WI38 (cell line): ENCODE measurements at regions not wholly inside any gene's neighbourhood (a gene's known extent, or its start where the extent isn't known, plus 50 kb on each side); places are given as distances from the start of the nearest gene placed in this dataset.

Experiments used
- H3K4me3 ChIP-seq: 2 replicates; pipeline ENCODE4 v1.5.1; 2011; ENCODE audit warnings: low read depth, mild to moderate bottlenecking, control low read depth, low read length
- TF ChIP-seq, protein P1 (sequence below): IDR thresholded peaks from 2 replicates; pipeline ENCODE4 v1.5.1; 2012; ENCODE audit warnings: low read depth, mild to moderate bottlenecking, control low read depth, low read length

DNA sequence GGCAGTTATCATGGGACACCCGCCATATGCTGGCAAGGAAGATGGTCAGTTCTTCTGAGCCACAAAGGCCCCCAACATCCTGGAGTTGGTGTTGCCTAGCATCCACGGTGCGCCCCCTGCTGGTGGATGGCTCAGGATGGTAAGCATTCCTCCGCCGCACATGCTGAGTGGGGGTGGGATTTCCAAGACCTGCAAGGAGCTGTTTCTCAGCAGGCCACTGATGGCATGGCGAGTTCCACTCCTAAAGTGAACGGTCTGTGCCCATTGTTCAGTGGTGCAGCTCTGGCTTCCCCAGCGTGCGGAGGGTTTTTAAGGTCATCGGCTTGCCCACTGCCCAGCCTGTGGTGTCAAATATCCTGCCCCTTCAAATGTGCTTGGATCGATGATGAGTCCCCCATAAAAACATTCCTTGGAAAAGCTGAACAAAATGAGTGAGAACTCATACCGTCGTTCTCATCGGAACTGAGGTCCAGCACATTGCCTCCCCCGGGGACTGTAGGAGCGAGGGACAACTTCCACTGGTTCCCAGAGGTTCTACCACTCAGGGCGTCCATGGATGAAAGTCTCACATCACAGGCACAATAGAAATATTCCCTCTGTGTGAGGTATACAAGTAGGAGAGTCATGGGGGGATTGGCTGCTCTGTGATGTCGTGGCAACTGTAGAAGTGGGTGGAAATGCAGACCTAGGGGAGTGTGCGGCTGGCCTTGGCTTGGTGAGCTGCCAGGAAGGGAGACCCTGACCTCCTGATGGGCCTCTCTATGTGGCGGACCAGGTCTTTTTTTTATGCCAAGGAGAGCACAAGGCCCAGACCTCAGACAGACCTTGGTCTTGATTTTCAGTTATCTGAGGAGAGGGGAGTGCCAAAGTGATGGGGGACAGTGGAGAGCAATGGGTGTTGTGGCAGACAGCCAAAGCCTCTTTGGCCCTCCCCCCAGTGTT lies 102.0 kb downstream of the SNRPN start:
- TF ChIP-seq, protein P1, sequence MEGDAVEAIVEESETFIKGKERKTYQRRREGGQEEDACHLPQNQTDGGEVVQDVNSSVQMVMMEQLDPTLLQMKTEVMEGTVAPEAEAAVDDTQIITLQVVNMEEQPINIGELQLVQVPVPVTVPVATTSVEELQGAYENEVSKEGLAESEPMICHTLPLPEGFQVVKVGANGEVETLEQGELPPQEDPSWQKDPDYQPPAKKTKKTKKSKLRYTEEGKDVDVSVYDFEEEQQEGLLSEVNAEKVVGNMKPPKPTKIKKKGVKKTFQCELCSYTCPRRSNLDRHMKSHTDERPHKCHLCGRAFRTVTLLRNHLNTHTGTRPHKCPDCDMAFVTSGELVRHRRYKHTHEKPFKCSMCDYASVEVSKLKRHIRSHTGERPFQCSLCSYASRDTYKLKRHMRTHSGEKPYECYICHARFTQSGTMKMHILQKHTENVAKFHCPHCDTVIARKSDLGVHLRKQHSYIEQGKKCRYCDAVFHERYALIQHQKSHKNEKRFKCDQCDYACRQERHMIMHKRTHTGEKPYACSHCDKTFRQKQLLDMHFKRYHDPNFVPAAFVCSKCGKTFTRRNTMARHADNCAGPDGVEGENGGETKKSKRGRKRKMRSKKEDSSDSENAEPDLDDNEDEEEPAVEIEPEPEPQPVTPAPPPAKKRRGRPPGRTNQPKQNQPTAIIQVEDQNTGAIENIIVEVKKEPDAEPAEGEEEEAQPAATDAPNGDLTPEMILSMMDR = no peak
- no peak overlapping the region for H3K4me3 ChIP-seq

GRCh38 chr15:25057574-25057973 lies 102.8 kb downstream of the SNRPN start:
- TF ChIP-seq, protein P1 = no peak
- no peak overlapping the region for H3K4me3 ChIP-seq

- TF ChIP-seq, protein P1 = no peak
- no peak overlapping the region for H3K4me3 ChIP-seq
These were observed 103.4 kb downstream of the SNRPN start for GRCh38 chr15:25058080-25058785.

GRCh38 chr15:25059698-25060471 lies 105.1 kb downstream of the SNRPN start:
- no peak overlapping the region for H3K4me3 ChIP-seq
- TF ChIP-seq, protein P1 = no peak

- no peak overlapping the region for H3K4me3 ChIP-seq
- TF ChIP-seq, protein P1 = no peak
These were observed 105.7 kb downstream of the SNRPN start for GRCh38 chr15:25060472-25060803.

DNA sequence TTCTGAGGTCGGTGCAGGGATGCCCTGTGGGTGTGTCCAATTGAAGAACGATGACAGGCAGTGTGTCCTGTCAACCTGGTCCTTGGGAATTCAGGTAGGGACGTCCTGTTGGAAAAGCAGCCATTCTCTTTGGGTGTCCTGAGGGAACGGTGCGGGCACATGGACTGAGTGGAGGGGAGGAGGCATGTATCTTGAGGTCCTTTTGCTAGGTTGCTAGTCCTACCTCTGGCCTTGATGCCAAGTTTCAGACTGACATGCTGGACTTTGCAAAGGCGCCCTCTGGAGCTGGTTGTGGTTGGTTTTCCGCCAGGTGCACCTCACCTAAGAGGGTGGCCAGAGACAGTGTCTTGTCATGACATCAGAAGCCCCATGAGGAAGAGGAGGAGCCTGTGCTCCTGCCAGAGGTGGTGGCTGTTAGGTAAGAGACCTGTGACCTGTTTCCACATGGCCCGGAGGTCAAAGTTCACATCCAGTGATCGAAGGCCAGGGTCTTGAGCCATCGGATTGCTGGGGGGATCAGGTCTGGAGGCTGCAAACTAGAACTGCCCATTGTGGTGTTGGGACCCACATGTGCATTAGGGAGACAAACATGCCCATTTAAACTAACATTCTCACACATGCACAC lies 106.3 kb downstream of the SNRPN start:
- TF ChIP-seq, protein P1 = no peak
- H3K4me3 ChIP-seq = no peak overlapping the region
